Kidney epithelial cell (primary cell): ENCODE measurements at regions not wholly inside any gene's neighbourhood (a gene's known extent, or its start where the extent isn't known, plus 50 kb on each side); places are given as distances from the start of the nearest gene placed in this dataset.

Experiments
- DNase-seq: peaks from one replicate; pipeline ENCODE4 v3.0.0-alpha.2; 2010; ENCODE audit warnings: low read depth
- H3K27me3 ChIP-seq: 2 replicates; pipeline ENCODE4 v1.6.0; 2011; ENCODE audit warnings: low read length; ENCODE audit not compliant: control insufficient read depth, insufficient read depth
- H3K36me3 ChIP-seq: 2 replicates; pipeline ENCODE4 v1.5.1; 2011; ENCODE audit warnings: low read length; ENCODE audit not compliant: control insufficient read depth, insufficient read depth
- H3K4me3 ChIP-seq: 2 replicates; pipeline ENCODE4 v1.5.1; 2011; ENCODE audit warnings: low read depth, mild to moderate bottlenecking, control low read depth, low read length
- TF ChIP-seq, protein P1 (sequence below): IDR thresholded peaks from 2 replicates; pipeline ENCODE4 v1.5.1; 2011; ENCODE audit warnings: mild to moderate bottlenecking, moderate library complexity, low read length, control low read depth, inconsistent platforms; ENCODE audit not compliant: insufficient read depth, poor library complexity, severe bottlenecking

DNA sequence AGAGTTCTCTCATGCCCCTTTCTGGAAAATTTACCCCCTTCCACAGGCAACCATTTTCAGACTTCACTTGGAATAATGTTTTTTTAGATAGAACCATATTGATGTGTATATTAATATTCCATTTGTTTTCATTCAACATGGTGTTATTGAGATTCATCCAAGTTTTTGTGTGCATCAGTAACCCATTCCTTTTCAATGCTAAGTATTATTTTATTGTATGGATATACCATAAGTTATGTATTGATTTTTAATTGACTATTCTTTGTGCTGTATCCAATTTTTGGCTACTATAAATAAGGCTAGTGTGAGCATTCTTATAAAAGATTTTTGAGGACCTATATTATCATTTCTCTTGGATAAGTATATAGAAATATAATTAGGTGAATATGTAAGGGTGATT is 1025.7 kb downstream of the GRM8 start:
- H3K36me3 ChIP-seq = no peaks in the 10 kb centered on the region
- TF ChIP-seq, protein P1, sequence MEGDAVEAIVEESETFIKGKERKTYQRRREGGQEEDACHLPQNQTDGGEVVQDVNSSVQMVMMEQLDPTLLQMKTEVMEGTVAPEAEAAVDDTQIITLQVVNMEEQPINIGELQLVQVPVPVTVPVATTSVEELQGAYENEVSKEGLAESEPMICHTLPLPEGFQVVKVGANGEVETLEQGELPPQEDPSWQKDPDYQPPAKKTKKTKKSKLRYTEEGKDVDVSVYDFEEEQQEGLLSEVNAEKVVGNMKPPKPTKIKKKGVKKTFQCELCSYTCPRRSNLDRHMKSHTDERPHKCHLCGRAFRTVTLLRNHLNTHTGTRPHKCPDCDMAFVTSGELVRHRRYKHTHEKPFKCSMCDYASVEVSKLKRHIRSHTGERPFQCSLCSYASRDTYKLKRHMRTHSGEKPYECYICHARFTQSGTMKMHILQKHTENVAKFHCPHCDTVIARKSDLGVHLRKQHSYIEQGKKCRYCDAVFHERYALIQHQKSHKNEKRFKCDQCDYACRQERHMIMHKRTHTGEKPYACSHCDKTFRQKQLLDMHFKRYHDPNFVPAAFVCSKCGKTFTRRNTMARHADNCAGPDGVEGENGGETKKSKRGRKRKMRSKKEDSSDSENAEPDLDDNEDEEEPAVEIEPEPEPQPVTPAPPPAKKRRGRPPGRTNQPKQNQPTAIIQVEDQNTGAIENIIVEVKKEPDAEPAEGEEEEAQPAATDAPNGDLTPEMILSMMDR = no peak
- no peak overlapping the region for H3K4me3 ChIP-seq
- DNase-seq = no peak
- H3K27me3 ChIP-seq = no peaks in the 10 kb centered on the region

- no peak overlapping the region for H3K4me3 ChIP-seq
- TF ChIP-seq, protein P1 = no peak
- H3K27me3 ChIP-seq = no peaks in the 10 kb centered on the region
- H3K36me3 ChIP-seq = no peaks in the 10 kb centered on the region
- DNase-seq = no peak
Measured at GRCh38 chr7:126223729-126224128, 1029.0 kb downstream of the GRM8 start.

DNA sequence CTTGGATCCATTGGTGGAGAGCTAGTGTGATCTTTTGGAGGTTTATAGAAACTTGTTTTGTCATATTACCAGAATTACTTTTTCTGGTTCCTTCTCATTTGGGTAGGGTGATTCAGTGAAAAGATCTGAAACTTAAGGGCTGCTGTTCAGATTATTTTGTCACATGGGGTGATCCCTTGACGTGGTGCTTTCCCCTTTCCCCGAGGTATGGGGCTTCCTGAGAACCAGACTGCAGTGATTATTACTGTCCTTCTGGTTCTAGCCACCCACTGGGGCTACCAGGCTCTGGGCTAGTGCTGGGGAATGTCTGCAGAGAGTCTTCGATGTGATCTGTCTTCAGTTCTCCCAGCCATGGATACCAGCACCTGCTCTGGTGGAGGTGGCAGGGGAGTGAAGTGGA is 1030.0 kb downstream of the GRM8 start:
- no peaks in the 10 kb centered on the region for H3K36me3 ChIP-seq
- TF ChIP-seq, protein P1 = no peak
- DNase-seq = no peak
- no peaks in the 10 kb centered on the region for H3K27me3 ChIP-seq
- H3K4me3 ChIP-seq = no peak overlapping the region

GRCh38 chr7:126215785-126216184 is 1037.0 kb downstream of the GRM8 start:
- H3K27me3 ChIP-seq = no peaks in the 10 kb centered on the region
- H3K36me3 ChIP-seq = no peaks in the 10 kb centered on the region
- TF ChIP-seq, protein P1 = no peak
- no peak overlapping the region for H3K4me3 ChIP-seq
- DNase-seq = no peak

- no peak for DNase-seq
- Histone ChIP-seq H3K27me3 (no peaks in the 10 kb centered on the region), H3K36me3 (no peaks in the 10 kb centered on the region), H3K4me3 (no peak overlapping the region)
- TF ChIP-seq, protein P1 = no peak
Measured at GRCh38 chr7:126213876-126214275, 1038.9 kb downstream of the GRM8 start.

- no peaks in the 10 kb centered on the region for H3K27me3 ChIP-seq
- TF ChIP-seq, protein P1 = no peak
- no peaks in the 10 kb centered on the region for H3K36me3 ChIP-seq
- no peak for DNase-seq
- H3K4me3 ChIP-seq = no peak overlapping the region
Measured at GRCh38 chr7:126211875-126212274, 1040.9 kb downstream of the GRM8 start.
